ENCODE measurements at regions not wholly inside any gene's neighbourhood (a gene's known extent, or its start where the extent isn't known, plus 50 kb on each side); places are given as distances from the start of the nearest gene placed in this dataset.

DNA sequence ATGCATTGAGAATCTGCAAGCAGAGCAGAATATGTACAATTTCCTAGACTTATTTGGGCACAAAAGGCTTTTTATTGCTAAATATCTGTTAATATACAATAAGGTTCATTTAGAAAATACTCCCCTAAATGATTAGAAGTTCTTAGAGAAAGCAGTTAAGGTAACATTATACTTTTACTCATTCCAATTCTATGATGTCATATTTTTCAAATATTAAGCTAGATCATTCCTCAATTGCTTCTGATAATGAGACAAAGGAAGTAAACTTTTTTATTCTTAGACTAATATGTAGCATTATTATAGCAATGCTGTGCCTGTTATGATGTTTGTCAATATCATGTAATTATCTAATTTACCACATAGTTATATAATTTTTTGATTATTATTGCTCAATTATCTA, 447.0 kb downstream of the SLC16A7 start:
- no peak for TF ChIP-seq ATF6 (CRISPR knock-in tag; IDR thresholded peaks at IDR 0.05)
- no peak for TF ChIP-seq ZNF232 (CRISPR knock-in tag; IDR thresholded peaks at IDR 0.05)
- TF ChIP-seq, protein P1, sequence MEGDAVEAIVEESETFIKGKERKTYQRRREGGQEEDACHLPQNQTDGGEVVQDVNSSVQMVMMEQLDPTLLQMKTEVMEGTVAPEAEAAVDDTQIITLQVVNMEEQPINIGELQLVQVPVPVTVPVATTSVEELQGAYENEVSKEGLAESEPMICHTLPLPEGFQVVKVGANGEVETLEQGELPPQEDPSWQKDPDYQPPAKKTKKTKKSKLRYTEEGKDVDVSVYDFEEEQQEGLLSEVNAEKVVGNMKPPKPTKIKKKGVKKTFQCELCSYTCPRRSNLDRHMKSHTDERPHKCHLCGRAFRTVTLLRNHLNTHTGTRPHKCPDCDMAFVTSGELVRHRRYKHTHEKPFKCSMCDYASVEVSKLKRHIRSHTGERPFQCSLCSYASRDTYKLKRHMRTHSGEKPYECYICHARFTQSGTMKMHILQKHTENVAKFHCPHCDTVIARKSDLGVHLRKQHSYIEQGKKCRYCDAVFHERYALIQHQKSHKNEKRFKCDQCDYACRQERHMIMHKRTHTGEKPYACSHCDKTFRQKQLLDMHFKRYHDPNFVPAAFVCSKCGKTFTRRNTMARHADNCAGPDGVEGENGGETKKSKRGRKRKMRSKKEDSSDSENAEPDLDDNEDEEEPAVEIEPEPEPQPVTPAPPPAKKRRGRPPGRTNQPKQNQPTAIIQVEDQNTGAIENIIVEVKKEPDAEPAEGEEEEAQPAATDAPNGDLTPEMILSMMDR (IDR thresholded peaks at IDR 0.05): no peak
